Heart right ventricle (tissue), 16 donors: ENCODE measurements at regions not wholly inside any gene's neighbourhood (a gene's known extent, or its start where the extent isn't known, plus 50 kb on each side); places are given as distances from the start of the nearest gene placed in this dataset.
"Not testable (repeated sequence)": the region's sequence is repeated elsewhere in the genome, so short reads cannot be mapped to it uniquely, and the experiment has no call there.

Experiments used
- ATAC-seq, 8 donors: fragments of 200-7000 bp; cut with Tn5 transposase; one replicate each; pipeline ENCODE4 v1.9.1; 2020; ENCODE audit warnings: mild to moderate bottlenecking in 8 of 8, moderate library complexity in 8 of 8, moderate number of reproducible peaks in 1 of 8
- DNase-seq, 2 donors: peaks; one replicate each; pipeline ENCODE4 v3.0.0-alpha.2; 2020
- H3K27ac ChIP-seq, 10 donors: fragments of 200-600 bp; sonication (generic) in 2 of 10; one replicate each; pipeline versions ENCODE4 v1.5.0 to v1.8.0; 2020 to 2022; ENCODE audit warnings: mild to moderate bottlenecking in 3 of 10
- H3K27me3 ChIP-seq, 7 donors: fragments of 200-600 bp; one replicate each; pipeline ENCODE4 v1.8.0; 2021 to 2022; ENCODE audit warnings: mild to moderate bottlenecking in 2 of 7
- H3K36me3 ChIP-seq, 9 donors: fragments of 200-600 bp; sonication (generic) in 1 of 9; one replicate each; pipeline versions ENCODE4 v1.5.0 to v1.8.0; 2020 to 2022; ENCODE audit warnings: mild to moderate bottlenecking in 2 of 9
- H3K4me1 ChIP-seq, 9 donors: fragments of 200-600 bp; sonication (generic) in 1 of 9; one replicate each; pipeline versions ENCODE4 v1.5.0 to v1.8.0; 2020 to 2022; ENCODE audit warnings: mild to moderate bottlenecking in 4 of 9
- H3K4me3 ChIP-seq, 10 donors: fragments of 200-600 bp; sonication (generic) in 2 of 10; one replicate each; pipeline versions ENCODE4 v1.5.0 to v1.8.0; 2020 to 2022; ENCODE audit warnings: mild to moderate bottlenecking in 7 of 10, moderate library complexity in 2 of 10
- H3K9me3 ChIP-seq, 11 donors: fragments of 200-600 bp in 10 of 11; sonication (generic) in 2 of 11; one replicate each; pipeline versions ENCODE4 v1.5.0 to v1.8.0; 2013 to 2022; ENCODE audit warnings: mild to moderate bottlenecking in 2 of 11, control low read depth in 1 of 11, moderate library complexity in 1 of 11
- WGBS, 2 donors: extraction: QIAGEN DNeasy Blood & Tissue Kit; methylation state at CpG; one replicate each; pipeline ENCODE4 v1.1.7; 2013; ENCODE audit warnings: inconsistent platforms in 1 of 2; 5-methylcytosine and 5-hydroxymethylcytosine counted together
- intact Hi-C, 10 donors: fragments of 100-400 bp; cut with DNase I; formaldehyde crosslinking; loops; one replicate each; pipeline versions ENCODE4 v1.11.1 to v1.14.2; 2022
- TF ChIP-seq, protein P1 (sequence below), 9 donors: fragments of 200-600 bp; sonication (generic) in 2 of 9; IDR thresholded peaks; one replicate each; pipeline versions ENCODE4 v1.5.0 to v1.8.0; 2021 to 2022; ENCODE audit warnings: antibody characterized with exemption in 9 of 9, mild to moderate bottlenecking in 5 of 9, moderate library complexity in 1 of 9
- donor health status: Arrhythmogenic right ventricular cardiomyopathy.
- donor health status: ischemic (EF 13 %, LVEDD 7.1; RV severe dilation, severe dysfunction).
- donor health status: healthy with polysubstance abuse.
- donor health status: DM: no; HTN: yes; CAD: no.
- donor health status: DM: no; HTN: no; CAD: no.
- donor health status: ischemic (EF 25% LVEDD 6.9; RV normal size, moderate dysfunction).
- donor health status: ischemic (EF 25% LVEDD 5.7; RV mildly dilated, moderate dysfunction).
- donor health status: healthy.
- donor health status: DM: yes; HTN: yes; CAD: no.
- donor health status: Ischemic cardiomyopathy.
- donor health status: ischemic (EF 35%, LVEDD 5.7; RV mildly dilated, moderate dysfunction).
- donor health status: nonischemic (EF 11% LVEDD 7.7; RV severe dilation, severe dysfunction).
- donor health status: DM: yes; HTN: yes; CAD: no.
- donor health status: PGD.
- donor health status: ischemic (EF 29% LVEDD 5.4; RV normal size, mild dysfunction).
- donor health status: nonischemic (EF 23%, LVEDD 6.1; RV moderate dilation, normal function).

GRCh38 chrX:125605145-125605544 lies 285.5 kb downstream of the TEX13C start:
- WGBS, 2 donors: 74 to 90% methylated on average over 2 of the region's 2 CpGs
- H3K4me3 ChIP-seq: no peak overlapping the region
- H3K4me1 ChIP-seq: no peaks in the 10 kb centered on the region
- TF ChIP-seq, protein P1, sequence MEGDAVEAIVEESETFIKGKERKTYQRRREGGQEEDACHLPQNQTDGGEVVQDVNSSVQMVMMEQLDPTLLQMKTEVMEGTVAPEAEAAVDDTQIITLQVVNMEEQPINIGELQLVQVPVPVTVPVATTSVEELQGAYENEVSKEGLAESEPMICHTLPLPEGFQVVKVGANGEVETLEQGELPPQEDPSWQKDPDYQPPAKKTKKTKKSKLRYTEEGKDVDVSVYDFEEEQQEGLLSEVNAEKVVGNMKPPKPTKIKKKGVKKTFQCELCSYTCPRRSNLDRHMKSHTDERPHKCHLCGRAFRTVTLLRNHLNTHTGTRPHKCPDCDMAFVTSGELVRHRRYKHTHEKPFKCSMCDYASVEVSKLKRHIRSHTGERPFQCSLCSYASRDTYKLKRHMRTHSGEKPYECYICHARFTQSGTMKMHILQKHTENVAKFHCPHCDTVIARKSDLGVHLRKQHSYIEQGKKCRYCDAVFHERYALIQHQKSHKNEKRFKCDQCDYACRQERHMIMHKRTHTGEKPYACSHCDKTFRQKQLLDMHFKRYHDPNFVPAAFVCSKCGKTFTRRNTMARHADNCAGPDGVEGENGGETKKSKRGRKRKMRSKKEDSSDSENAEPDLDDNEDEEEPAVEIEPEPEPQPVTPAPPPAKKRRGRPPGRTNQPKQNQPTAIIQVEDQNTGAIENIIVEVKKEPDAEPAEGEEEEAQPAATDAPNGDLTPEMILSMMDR (IDR thresholded peaks at IDR 0.05): no peak
- no peaks in the 10 kb centered on the region for H3K9me3 ChIP-seq
- no peaks in the 10 kb centered on the region for H3K36me3 ChIP-seq
- no peak for ATAC-seq
- H3K27ac ChIP-seq: no peak overlapping the region
- intact Hi-C loops: no loop called here
- no peaks in the 10 kb centered on the region for H3K27me3 ChIP-seq
- no peak for DNase-seq

DNA sequence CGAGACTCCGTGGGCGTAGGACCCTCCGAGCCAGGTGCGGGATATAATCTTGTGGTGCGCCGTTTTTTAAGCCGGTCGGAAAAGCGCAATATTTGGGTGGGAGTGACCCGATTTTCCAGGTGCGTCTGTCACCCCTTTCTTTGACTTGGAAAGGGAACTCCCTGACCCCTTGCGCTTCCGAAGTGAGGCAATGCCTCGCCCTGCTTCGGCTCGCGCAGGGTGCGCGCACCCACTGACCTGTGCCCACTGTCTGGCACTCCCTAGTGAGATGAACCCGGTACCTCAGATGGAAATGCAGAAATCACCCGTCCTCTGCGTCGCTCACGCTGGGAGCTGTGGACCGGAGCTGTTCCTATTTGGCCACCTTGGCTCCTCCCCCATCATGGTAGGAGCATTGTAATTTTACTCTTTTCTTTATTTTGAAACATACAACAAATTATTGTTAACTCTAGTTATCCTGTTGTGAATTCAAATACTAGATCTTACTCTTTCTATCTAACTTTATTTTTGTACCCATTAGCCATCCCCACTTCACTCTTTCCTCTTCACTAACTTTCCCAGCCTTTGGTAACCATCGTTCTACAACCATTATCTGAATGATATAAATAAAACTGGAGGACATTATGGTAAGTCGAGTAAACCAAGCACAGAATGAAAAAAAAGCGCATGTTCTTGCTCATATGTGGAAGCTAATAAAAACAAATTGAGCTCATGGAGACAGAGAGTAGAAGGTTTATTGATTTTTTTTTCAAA lies 295.1 kb downstream of the TEX13C start:
- WGBS, 2 donors: 92 to 93% methylated on average over 7 to 23 of the region's 29 CpGs
- not testable (repeated sequence) for H3K4me3 ChIP-seq

GRCh38 chrX:125620715-125621587 lies 301.3 kb downstream of the TEX13C start:
- intact Hi-C loops: no loop called here
- Histone ChIP-seq H3K9me3 (peaks cover 0 to 6% (median 0%) of the 10 kb centered on the region in 11 donors), H3K27me3 (no peaks in the 10 kb centered on the region), H3K36me3 (no peaks in the 10 kb centered on the region), H3K4me3 (no peak overlapping the region), H3K27ac (no peak overlapping the region), H3K4me1 (no peaks in the 10 kb centered on the region)
- DNase-seq: no peak
- WGBS, 2 donors: 86 to 93% methylated on average over 7 of the region's 7 CpGs
- no peak for ATAC-seq
- TF ChIP-seq, protein P1 (IDR thresholded peaks at IDR 0.05): no peak

More for the DNA sequence above, 295.1 kb downstream of the TEX13C start:
- H3K36me3 ChIP-seq, H3K27me3 ChIP-seq, intact Hi-C loops, ATAC-seq, H3K27ac ChIP-seq, H3K9me3 ChIP-seq, H3K4me1 ChIP-seq, DNase-seq: not testable (repeated sequence)

DNA sequence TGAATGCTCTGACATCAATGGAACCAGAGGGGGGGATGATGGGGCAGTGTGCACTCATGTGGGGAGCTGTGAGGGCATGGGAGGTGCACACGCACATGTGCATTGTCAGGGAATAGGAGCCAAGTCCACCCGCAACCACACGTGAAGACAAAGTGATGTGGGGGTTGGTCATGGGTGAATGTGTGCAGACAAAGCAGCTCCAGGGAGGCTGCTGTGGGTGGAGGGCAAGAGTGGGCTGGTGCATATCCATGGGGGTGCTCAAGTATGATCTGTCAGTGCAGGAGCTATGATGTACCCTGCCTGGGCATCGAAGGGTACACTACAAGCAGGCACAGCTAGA lies 301.9 kb downstream of the TEX13C start:
- H3K36me3 ChIP-seq: no peaks in the 10 kb centered on the region
- no peak for ATAC-seq
- H3K4me1 ChIP-seq: no peaks in the 10 kb centered on the region
- no peak overlapping the region for H3K4me3 ChIP-seq
- peaks cover 0 to 6% (median 0%) of the 10 kb centered on the region in 11 donors for H3K9me3 ChIP-seq
- H3K27ac ChIP-seq: no peak overlapping the region
- TF ChIP-seq, protein P1 (IDR thresholded peaks at IDR 0.05): no peak
- intact Hi-C loops: no loop called here
- no peak for DNase-seq
- 94 to 97% methylated on average over 4 of the region's 4 CpGs for WGBS, 2 donors
- no peaks in the 10 kb centered on the region for H3K27me3 ChIP-seq
